HepG2 (cell line): ENCODE measurements at regions not wholly inside any gene's neighbourhood (a gene's known extent, or its start where the extent isn't known, plus 50 kb on each side); places are given as distances from the start of the nearest gene placed in this dataset.

Experiments
- FOXO1 ChIP-seq: sonication (generic); formaldehyde crosslinking; IDR thresholded peaks from 2 replicates; pipeline ENCODE4 v1.4.0; 2020; ENCODE audit warnings: missing genetic modification reagents
- IKZF4 ChIP-seq: sonication (generic); formaldehyde crosslinking; IDR thresholded peaks from 2 replicates; pipeline ENCODE4 v1.5.1; 2020; ENCODE audit warnings: borderline replicate concordance, mild to moderate bottlenecking, low read depth, missing genetic modification reagents; ENCODE audit errors: not compliant biosample characterization
- KLF12 ChIP-seq: sonication (generic); formaldehyde crosslinking; IDR thresholded peaks from 2 replicates; pipeline ENCODE4 v1.4.0; 2020; ENCODE audit warnings: missing genetic modification reagents, borderline replicate concordance
- NFKB2 ChIP-seq: sonication (generic); formaldehyde crosslinking; IDR thresholded peaks from 2 replicates; pipeline ENCODE4 v1.4.0; 2020; ENCODE audit warnings: missing genetic modification reagents, borderline replicate concordance
- NFYC ChIP-seq: IDR thresholded peaks from 2 replicates; pipeline ENCODE4 v1.6.1; 2016; ENCODE audit warnings: missing genetic modification reagents, missing compliant biosample characterization
- NR3C1 ChIP-seq: sonication (generic); formaldehyde crosslinking; IDR thresholded peaks from 2 replicates; pipeline ENCODE4 v1.4.0; 2020; ENCODE audit warnings: missing genetic modification reagents
- POLR2G ChIP-seq: fragments of 200-400 bp; formaldehyde crosslinking; IDR thresholded peaks from 2 replicates; pipeline ENCODE4 v1.6.1; 2018; ENCODE audit warnings: mild to moderate bottlenecking, low read depth, low read length, moderate library complexity
- SPEN ChIP-seq: sonication (generic); formaldehyde crosslinking; IDR thresholded peaks from 2 replicates; pipeline ENCODE4 v1.5.1; 2020; ENCODE audit warnings: low read depth, mild to moderate bottlenecking, missing genetic modification reagents
- YEATS2 ChIP-seq: sonication (generic); formaldehyde crosslinking; IDR thresholded peaks from 2 replicates; pipeline ENCODE4 v1.4.0; 2020; ENCODE audit warnings: missing genetic modification reagents, borderline replicate concordance
- YY1 ChIP-seq: IDR thresholded peaks from 2 replicates; pipeline ENCODE4 v1.6.1; 2011; ENCODE audit warnings: low read length, low read depth, moderate library complexity, mild to moderate bottlenecking; ENCODE audit not compliant: insufficient read depth, insufficient replicate concordance
- ZBTB8A ChIP-seq: sonication (generic); formaldehyde crosslinking; IDR thresholded peaks from 2 replicates; pipeline ENCODE4 v1.4.0; 2020; ENCODE audit warnings: mild to moderate bottlenecking, low read depth, missing genetic modification reagents, borderline replicate concordance
- ZFP37 ChIP-seq: sonication (generic); formaldehyde crosslinking; IDR thresholded peaks from 2 replicates; pipeline ENCODE4 v1.4.0; 2020; ENCODE audit warnings: missing genetic modification reagents, borderline replicate concordance
- ZNF329 ChIP-seq: sonication (generic); formaldehyde crosslinking; IDR thresholded peaks from 2 replicates; pipeline ENCODE4 v1.9.0; 2021; ENCODE audit warnings: low read depth, mild to moderate bottlenecking, missing genetic modification reagents
- ZNF337 ChIP-seq: sonication (generic); formaldehyde crosslinking; IDR thresholded peaks from 2 replicates; pipeline ENCODE4 v1.5.1; 2020; ENCODE audit warnings: missing genetic modification reagents, low read depth, mild to moderate bottlenecking, borderline replicate concordance
- ZNF563 ChIP-seq: sonication (generic); formaldehyde crosslinking; IDR thresholded peaks from 2 replicates; pipeline ENCODE4 v1.8.0; 2022; ENCODE audit warnings: mild to moderate bottlenecking, moderate library complexity, missing genetic modification reagents
- ZNF616 ChIP-seq: sonication (generic); formaldehyde crosslinking; IDR thresholded peaks from 2 replicates; pipeline ENCODE4 v1.5.0; 2020; ENCODE audit warnings: low read depth, mild to moderate bottlenecking, missing genetic modification reagents
- ZNF883 ChIP-seq: sonication (generic); formaldehyde crosslinking; IDR thresholded peaks from 2 replicates; pipeline ENCODE4 v1.5.1; 2020; ENCODE audit warnings: mild to moderate bottlenecking, missing genetic modification reagents; ENCODE audit errors: not compliant biosample characterization
- TF ChIP-seq, protein P1 (sequence below): sonication (generic); formaldehyde crosslinking; IDR thresholded peaks from 2 replicates; pipeline ENCODE4 v1.5.1; 2020; ENCODE audit warnings: missing genetic modification reagents, mild to moderate bottlenecking, borderline replicate concordance
- TF ChIP-seq, protein P2 (sequence below): sonication (generic); formaldehyde crosslinking; IDR thresholded peaks from 2 replicates; pipeline ENCODE4 v1.4.0; 2020; ENCODE audit warnings: missing genetic modification reagents
- TF ChIP-seq, protein P3 (sequence below): IDR thresholded peaks from 2 replicates; pipeline ENCODE4 v1.6.1; 2016; ENCODE audit warnings: mild to moderate bottlenecking, missing biosample characterization, missing genetic modification reagents

DNA sequence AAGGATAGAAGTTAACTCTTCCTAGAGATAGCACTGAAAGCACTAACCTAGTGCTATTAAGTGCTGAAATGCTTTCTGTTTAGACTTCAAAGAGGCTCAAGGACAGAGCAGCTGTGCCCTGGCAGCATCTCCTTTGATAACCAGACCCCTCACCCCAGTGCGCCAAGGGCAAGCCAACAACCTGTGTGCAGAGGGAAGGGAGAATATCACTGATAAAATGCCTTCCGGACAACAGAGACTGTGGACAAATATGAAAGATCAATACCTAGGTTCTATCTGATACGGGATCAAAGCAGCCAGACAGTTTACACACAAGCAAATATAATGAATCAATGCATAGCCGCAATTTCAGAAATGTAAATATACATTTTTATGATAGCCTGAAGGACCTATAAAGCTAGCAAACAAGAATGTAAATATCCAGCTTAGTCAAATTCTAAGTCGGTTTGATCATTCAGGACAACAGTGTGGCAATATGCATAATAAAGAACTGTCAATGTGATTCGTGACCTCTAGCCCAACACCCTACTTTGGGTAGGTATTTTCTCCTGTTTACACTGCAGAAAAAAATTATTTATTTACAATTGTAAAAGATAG, 91.8 kb upstream of the RFX8 start (continued):
- peak; percentile 83; the same call in 1 of the 2 replicates for TF ChIP-seq SPEN (CRISPR knock-in tag)
- TF ChIP-seq ZNF616 (CRISPR knock-in tag): no peak
- TF ChIP-seq, protein P1, sequence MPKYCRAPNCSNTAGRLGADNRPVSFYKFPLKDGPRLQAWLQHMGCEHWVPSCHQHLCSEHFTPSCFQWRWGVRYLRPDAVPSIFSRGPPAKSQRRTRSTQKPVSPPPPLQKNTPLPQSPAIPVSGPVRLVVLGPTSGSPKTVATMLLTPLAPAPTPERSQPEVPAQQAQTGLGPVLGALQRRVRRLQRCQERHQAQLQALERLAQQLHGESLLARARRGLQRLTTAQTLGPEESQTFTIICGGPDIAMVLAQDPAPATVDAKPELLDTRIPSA (CRISPR knock-in tag): no peak
- no peak for TF ChIP-seq ZFP37 (CRISPR knock-in tag)
- 0 out of 2 replicates have a peak, but pooled peaks have one; percentile 44 for TF ChIP-seq NFYC
- peak; percentile 63; the same call in 1 of the 2 replicates for TF ChIP-seq YEATS2 (CRISPR knock-in tag)
- peak; percentile 55 for TF ChIP-seq YY1
- TF ChIP-seq FOXO1: peak; percentile 100
- TF ChIP-seq POLR2G: no peak
- no peak; the same call in 1 of the 2 replicates for TF ChIP-seq ZNF563 (CRISPR knock-in tag)
- TF ChIP-seq ZNF329 (CRISPR knock-in tag): no peak; the same call in 1 of the 2 replicates
- no peak for TF ChIP-seq NR3C1 (CRISPR knock-in tag)
- TF ChIP-seq KLF12 (CRISPR knock-in tag): peak; percentile 51
- peak; percentile 54; the same call in 1 of the 2 replicates for TF ChIP-seq NFKB2 (CRISPR knock-in tag)
- TF ChIP-seq, protein P2, sequence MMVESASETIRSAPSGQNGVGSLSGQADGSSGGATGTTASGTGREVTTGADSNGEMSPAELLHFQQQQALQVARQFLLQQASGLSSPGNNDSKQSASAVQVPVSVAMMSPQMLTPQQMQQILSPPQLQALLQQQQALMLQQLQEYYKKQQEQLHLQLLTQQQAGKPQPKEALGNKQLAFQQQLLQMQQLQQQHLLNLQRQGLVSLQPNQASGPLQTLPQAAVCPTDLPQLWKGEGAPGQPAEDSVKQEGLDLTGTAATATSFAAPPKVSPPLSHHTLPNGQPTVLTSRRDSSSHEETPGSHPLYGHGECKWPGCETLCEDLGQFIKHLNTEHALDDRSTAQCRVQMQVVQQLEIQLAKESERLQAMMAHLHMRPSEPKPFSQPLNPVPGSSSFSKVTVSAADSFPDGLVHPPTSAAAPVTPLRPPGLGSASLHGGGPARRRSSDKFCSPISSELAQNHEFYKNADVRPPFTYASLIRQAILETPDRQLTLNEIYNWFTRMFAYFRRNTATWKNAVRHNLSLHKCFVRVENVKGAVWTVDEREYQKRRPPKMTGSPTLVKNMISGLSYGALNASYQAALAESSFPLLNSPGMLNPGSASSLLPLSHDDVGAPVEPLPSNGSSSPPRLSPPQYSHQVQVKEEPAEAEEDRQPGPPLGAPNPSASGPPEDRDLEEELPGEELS: peak; percentile 100
- peak; percentile 39 for TF ChIP-seq IKZF4 (CRISPR knock-in tag)
- TF ChIP-seq, protein P3, sequence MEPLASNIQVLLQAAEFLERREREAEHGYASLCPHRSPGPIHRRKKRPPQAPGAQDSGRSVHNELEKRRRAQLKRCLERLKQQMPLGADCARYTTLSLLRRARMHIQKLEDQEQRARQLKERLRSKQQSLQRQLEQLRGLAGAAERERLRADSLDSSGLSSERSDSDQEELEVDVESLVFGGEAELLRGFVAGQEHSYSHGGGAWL: 0 out of 2 replicates have a peak, but pooled peaks have one; percentile 67
- TF ChIP-seq ZNF883: no peak
- TF ChIP-seq ZBTB8A (CRISPR knock-in tag): no peak
- 0 out of 2 replicates have a peak, but pooled peaks have one; percentile 56 for TF ChIP-seq ZNF337
- TF ChIP-seq, all 625 proteins: peak for 389
